OCI-LY7 (cell line): ENCODE measurements at regions not wholly inside any gene's neighbourhood (a gene's known extent, or its start where the extent isn't known, plus 50 kb on each side); places are given as distances from the start of the nearest gene placed in this dataset.

Experiments
- BruUV-seq: library from RNA; stranded (reverse); fragments of 400-500 nt; replicated peaks from 2 replicates; lab custom pipeline; 2021; lab: Mats Ljungman, UMichigan
- CTCF ChIA-PET: fragments of 300-600 bp; sonication (Branson Sonifier 250); formaldehyde crosslinking; loops from one replicate; lab custom pipeline; 2022; ENCODE audit warnings: antibody characterized with exemption; ENCODE audit not compliant: unreplicated experiment; lab: Charles Lee
- POLR2A ChIA-PET: fragments of 300-600 bp; sonication (Branson Sonifier 250); formaldehyde crosslinking; loops from one replicate; lab custom pipeline; 2022; ENCODE audit warnings: antibody characterized with exemption; lab: Charles Lee
- DNase-seq: peaks from one replicate; pipeline ENCODE4 v3.0.0-alpha.2; 2015; ENCODE audit warnings: low spot score
- H2AFZ ChIP-seq: fragments of 200-600 bp; sonication (generic), shearing (Covaris generic); 2 replicates; pipeline ENCODE4 v1.6.1; 2014; ENCODE audit warnings: mild to moderate bottlenecking, antibody characterized with exemption, low read length, moderate library complexity
- H3K27ac ChIP-seq: fragments of 200-600 bp; sonication (generic); 2 replicates; pipeline ENCODE4 v1.5.1; 2014; ENCODE audit warnings: mixed run types, low read depth, mild to moderate bottlenecking, moderate library complexity, low read length, inconsistent platforms; ENCODE audit not compliant: poor library complexity, severe bottlenecking
- H3K36me3 ChIP-seq: fragments of 200-600 bp; sonication (generic); 2 replicates; pipeline ENCODE4 v1.6.1; 2014; ENCODE audit warnings: mild to moderate bottlenecking, antibody characterized with exemption, low read length, moderate library complexity, mixed read lengths; ENCODE audit not compliant: insufficient read depth
- H3K4me1 ChIP-seq: fragments of 200-600 bp; sonication (generic); 2 replicates; pipeline ENCODE4 v1.5.1; 2014; ENCODE audit warnings: mild to moderate bottlenecking, low read length; ENCODE audit not compliant: insufficient read depth, poor library complexity, severe bottlenecking
- H3K4me2 ChIP-seq: fragments of 200-600 bp; sonication (generic); 2 replicates; pipeline ENCODE4 v1.6.1; 2014; ENCODE audit warnings: mild to moderate bottlenecking, low read length
- H3K4me3 ChIP-seq: fragments of 200-600 bp; sonication (generic); 2 replicates; pipeline ENCODE4 v1.5.1; 2014; ENCODE audit warnings: mild to moderate bottlenecking, low read depth, low read length; ENCODE audit not compliant: poor library complexity, severe bottlenecking
- H3K79me2 ChIP-seq: fragments of 200-600 bp; sonication (generic); 2 replicates; pipeline ENCODE4 v1.6.1; 2016; ENCODE audit warnings: low read depth, mild to moderate bottlenecking, low read length, moderate library complexity, mixed read lengths; ENCODE audit not compliant: insufficient read depth
- H3K9me2 ChIP-seq: fragments of 200-600 bp; sonication (generic); 2 replicates; pipeline ENCODE4 v1.6.1; 2016; ENCODE audit warnings: mild to moderate bottlenecking, low read length, mixed read lengths; ENCODE audit not compliant: insufficient read depth
- H3K9me3 ChIP-seq: fragments of 200-600 bp; sonication (generic); 2 replicates; pipeline ENCODE4 v1.6.1; 2014; ENCODE audit warnings: mild to moderate bottlenecking, mixed run types, low read length, mixed read lengths
- H4K20me1 ChIP-seq: fragments of 200-600 bp; sonication (generic); 2 replicates; pipeline ENCODE4 v1.6.1; 2014; ENCODE audit warnings: mild to moderate bottlenecking, antibody characterized with exemption, low read length, moderate library complexity, mixed read lengths; ENCODE audit not compliant: insufficient read depth
- CTCF ChIP-seq: fragments of 200-600 bp; sonication (generic); conservative IDR thresholded peaks from 2 replicates; pipeline ENCODE4 v1.5.1; 2014; ENCODE audit warnings: mild to moderate bottlenecking, antibody characterized with exemption, low read length, moderate library complexity, mixed read lengths
- EZH2phosphoT487 ChIP-seq: fragments of 200-600 bp; sonication (generic); IDR thresholded peaks from 2 replicates; pipeline ENCODE4 v1.6.1; 2018; ENCODE audit warnings: low read depth, borderline replicate concordance, mild to moderate bottlenecking, mixed run types, antibody characterized with exemption, low read length, moderate library complexity, mixed read lengths
- intact Hi-C: fragments of 100-400 bp; cut with micrococcal nuclease; formaldehyde crosslinking; loops from one replicate; pipeline ENCODE4 v1.10.0; 2022; ENCODE audit not compliant: unreplicated experiment

DNA sequence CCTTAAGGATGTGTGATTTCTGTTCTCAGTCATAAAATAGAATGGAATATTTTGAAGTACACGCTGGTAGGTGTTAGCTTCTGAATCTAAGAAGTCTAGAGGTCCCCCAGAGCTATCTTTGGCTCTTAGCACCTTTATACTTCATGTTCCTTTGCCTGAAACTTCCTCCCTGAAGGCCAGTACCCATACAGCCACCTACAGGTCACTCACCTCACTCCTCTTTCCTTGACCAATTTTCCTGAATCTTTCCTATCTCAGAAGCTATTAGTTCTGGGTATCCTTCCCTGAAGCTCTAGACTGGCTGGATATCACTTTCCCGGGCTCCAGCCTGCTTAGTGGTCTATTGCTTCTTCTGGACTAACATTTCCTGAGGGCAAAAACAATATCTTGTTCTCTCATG is 93.4 kb upstream of the EDNRB start:
- intact Hi-C loops, result no loop called here
- H3K4me3 ChIP-seq, result no peak overlapping the region
- no peaks in the 10 kb centered on the region for H3K79me2 ChIP-seq
- ChIA-PET POLR2A (interaction anchor here (1.0 kb wide), 1 partner anchor 15 kb away, joined by 3 read pairs; no protein-coding TSS in a partner anchor), CTCF (no interaction called here)
- no peaks in the 10 kb centered on the region for H3K4me1 ChIP-seq
- no peak for TF ChIP-seq CTCF
- TF ChIP-seq EZH2phosphoT487, result no peak
- H2AFZ ChIP-seq, result no peak overlapping the region
- H3K9me3 ChIP-seq, result no peaks in the 10 kb centered on the region
- DNase-seq, result no peak
- H3K9me2 ChIP-seq, result no peaks in the 10 kb centered on the region
- no peaks in the 10 kb centered on the region for H4K20me1 ChIP-seq
- no peaks in the 10 kb centered on the region for H3K36me3 ChIP-seq
- H3K27ac ChIP-seq, result no peak overlapping the region
- no peak overlapping the region for H3K4me2 ChIP-seq
- BruUV-seq, result no TSS peak

DNA sequence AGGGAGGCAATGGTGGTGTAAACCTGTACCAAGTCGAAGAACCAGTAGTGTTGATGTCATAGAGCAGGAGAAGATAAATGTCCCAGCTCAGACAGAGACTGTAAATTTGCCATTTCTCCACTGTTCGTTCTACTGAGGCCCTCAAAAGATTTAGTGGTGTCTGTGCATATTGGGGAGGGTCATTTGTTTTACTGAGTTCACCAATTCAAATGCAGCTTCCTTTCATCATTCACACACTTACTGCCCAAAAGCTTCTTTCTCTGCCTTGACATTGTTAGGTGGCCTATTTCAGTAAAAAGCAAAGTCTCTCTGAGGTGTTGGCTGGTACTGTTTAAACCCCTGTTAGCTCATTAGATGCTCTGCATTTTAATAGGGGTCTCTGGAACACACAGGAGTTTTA is 86.2 kb upstream of the EDNRB start:
- BruUV-seq, result no TSS peak
- Histone ChIP-seq H3K4me2 (no peak overlapping the region), H3K9me2 (no peaks in the 10 kb centered on the region), H3K4me3 (no peak overlapping the region), H3K36me3 (no peaks in the 10 kb centered on the region), H2AFZ (no peak overlapping the region), H4K20me1 (no peaks in the 10 kb centered on the region), H3K79me2 (no peaks in the 10 kb centered on the region), H3K4me1 (no peaks in the 10 kb centered on the region), H3K27ac (no peak overlapping the region), H3K9me3 (no peaks in the 10 kb centered on the region)
- POLR2A ChIA-PET, result interaction anchor here (0.5 kb wide), 1 partner anchor 1268 kb away, joined by 5 read pairs; no protein-coding TSS in a partner anchor
- TF ChIP-seq CTCF (no peak), EZH2phosphoT487 (no peak)
- intact Hi-C loops, result no loop called here
- DNase-seq, result no peak
- CTCF ChIA-PET, result no interaction called here

- ChIA-PET POLR2A (no interaction called here), CTCF (no interaction called here)
- no peaks in the 10 kb centered on the region for H4K20me1 ChIP-seq
- intact Hi-C loops, result no loop called here
- no peaks in the 10 kb centered on the region for H3K36me3 ChIP-seq
- H3K9me2 ChIP-seq, result no peaks in the 10 kb centered on the region
- no TSS peak for BruUV-seq
- H3K27ac ChIP-seq, result no peak overlapping the region
- no peak overlapping the region for H3K4me3 ChIP-seq
- no peak overlapping the region for H3K4me2 ChIP-seq
- no peaks in the 10 kb centered on the region for H3K79me2 ChIP-seq
- no peaks in the 10 kb centered on the region for H3K9me3 ChIP-seq
- TF ChIP-seq CTCF, result no peak
- TF ChIP-seq EZH2phosphoT487, result no peak
- H2AFZ ChIP-seq, result no peak overlapping the region
- H3K4me1 ChIP-seq, result no peaks in the 10 kb centered on the region
- DNase-seq, result no peak
These were observed 81.1 kb upstream of the EDNRB start for GRCh38 chr13:77999746-78000145.
